ENCODE measurements at regions not wholly inside any gene's neighbourhood (a gene's known extent, or its start where the extent isn't known, plus 50 kb on each side); places are given as distances from the start of the nearest gene placed in this dataset.
"Not testable (repeated sequence)": the region's sequence is repeated elsewhere in the genome, so short reads cannot be mapped to it uniquely, and the experiment has no call there.

DNA sequence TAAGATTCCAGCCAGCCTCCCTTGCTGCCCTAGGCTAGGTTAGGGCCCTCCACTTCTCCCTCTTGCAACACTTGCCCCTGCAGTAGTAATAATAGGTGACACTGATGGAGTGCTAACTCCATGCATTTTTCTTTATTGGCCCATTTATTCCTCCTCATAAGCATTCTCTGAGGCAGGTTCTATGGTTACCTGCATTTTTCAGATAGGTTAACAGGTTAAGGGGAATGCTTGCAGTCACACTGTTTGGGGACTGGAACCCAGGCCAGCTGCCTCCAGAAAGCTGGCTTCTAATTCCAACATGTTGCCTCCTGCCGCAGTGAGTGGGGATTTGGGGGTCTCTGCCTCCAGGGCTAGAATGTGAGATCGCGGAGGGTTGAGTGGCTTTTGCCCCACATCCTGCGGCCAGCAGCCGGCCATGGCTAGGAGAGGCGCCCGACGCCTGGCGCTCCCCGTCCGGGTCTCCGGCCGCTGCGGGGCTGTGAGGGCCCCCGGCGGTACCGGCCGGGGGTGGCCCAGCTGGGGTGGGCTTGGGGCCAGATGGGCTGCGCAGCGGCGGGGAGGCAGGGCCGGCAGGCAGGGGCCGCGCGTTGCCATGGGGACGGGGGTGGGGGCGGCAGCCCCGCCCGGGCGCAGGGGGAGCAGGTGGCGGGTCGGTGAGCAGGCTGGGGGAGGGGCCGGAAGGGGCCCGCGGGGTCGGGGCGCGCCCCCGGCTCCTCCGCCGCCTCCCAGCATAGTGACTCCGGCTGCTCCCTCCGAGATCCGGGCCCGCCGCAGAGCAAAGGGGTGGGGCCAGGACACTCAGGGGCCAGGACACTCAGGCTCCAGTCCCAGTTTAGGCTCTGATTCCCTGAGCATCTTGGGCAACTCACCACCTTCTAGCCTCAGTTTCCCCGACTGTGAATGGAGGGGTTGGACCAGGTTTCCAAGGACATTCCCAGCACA lies 68.4 kb upstream of the SSBP3 start:
- peak; percentile 32 for DNase-seq (ENCODE audit: low spot score)

DNA sequence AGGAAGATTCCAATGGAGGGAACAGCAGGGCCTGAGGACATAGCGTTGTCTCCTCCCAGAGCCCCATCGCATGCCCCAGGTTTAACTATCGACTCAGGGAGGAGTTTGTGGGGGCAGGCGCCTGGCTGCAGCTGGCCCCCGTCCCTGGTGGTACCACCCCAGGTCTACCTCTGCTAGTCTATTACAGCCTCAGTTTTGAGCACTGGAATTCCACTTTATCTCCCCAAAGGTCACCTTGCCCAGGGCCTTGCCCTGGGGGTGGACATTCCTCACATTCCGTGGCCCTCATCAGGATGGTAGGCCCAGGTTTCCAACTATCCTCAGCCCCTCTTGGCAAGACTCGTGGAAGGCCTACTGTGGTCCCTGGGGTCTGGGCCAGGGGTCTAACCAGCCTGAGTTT lies 65.4 kb upstream of the SSBP3 start:
- no peak for DNase-seq (ENCODE audit: low spot score)

DNA sequence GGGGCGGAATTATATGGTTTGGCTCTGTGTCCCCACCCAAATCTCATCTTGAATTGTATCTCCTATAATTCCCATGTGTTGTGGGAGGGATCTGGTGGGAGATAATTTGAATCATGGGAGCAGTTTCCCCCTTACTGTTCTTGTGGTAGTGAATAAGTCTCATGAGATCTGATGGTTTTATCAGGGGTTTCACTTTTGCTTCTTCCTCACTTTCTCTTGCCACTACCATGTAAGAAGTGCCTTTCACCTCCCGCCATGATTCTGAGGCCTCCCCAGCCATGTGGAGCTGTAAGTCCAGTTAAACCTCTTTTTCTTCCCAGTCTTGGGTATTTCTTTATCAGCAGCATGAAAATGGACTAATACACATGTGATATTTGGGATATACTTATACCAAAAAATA lies 63.2 kb upstream of the SSBP3 start:
- not testable (repeated sequence) for DNase-seq (ENCODE audit: low spot score)

- DNase-seq (ENCODE audit: low spot score) = not testable (repeated sequence)
Measured at GRCh38 chr1:54468288-54469084, 62.3 kb upstream of the SSBP3 start.

- DNase-seq (ENCODE audit: low spot score) = no peak
Measured at GRCh38 chr1:54465351-54465811, 59.2 kb upstream of the SSBP3 start.

- no peak for DNase-seq (ENCODE audit: low spot score)
Measured at GRCh38 chr1:54464477-54465146, 58.4 kb upstream of the SSBP3 start.

- no peak for DNase-seq (ENCODE audit: low spot score)
Measured at GRCh38 chr1:54464031-54464476, 57.9 kb upstream of the SSBP3 start.

GRCh38 chr1:54463259-54464030 lies 57.3 kb upstream of the SSBP3 start:
- DNase-seq (ENCODE audit: low spot score) = no peak

GRCh38 chr1:54462597-54463258 lies 56.5 kb upstream of the SSBP3 start:
- no peak for DNase-seq (ENCODE audit: low spot score)

GRCh38 chr1:54461731-54462596 lies 55.8 kb upstream of the SSBP3 start:
- DNase-seq (ENCODE audit: low spot score) = no peak

DNA sequence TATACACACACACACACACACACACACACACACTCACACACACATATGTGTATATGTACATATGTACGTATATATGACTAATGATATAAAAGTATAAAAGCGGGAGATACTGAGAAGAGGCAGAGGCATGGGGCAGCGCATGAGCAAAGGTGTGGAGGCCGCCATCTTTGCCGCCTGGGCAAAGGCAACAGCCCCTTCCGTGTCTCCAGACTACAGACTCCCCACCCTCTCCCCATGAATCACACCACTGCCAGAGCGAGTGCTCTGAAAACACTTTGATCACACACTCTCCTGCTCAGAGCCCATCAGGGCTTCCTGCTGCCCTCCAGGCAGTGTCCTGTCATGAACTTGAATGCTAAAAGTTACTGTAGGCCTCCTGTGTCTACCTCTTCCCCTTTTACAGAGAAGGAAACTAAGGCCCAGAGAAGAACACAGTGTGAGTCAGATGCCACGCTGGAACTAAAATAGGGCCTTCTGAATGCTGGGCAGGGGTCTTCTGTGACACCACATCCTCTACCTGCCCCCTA lies 54.7 kb upstream of the SSBP3 start:
- no peak for DNase-seq (ENCODE audit: low spot score)

DNA sequence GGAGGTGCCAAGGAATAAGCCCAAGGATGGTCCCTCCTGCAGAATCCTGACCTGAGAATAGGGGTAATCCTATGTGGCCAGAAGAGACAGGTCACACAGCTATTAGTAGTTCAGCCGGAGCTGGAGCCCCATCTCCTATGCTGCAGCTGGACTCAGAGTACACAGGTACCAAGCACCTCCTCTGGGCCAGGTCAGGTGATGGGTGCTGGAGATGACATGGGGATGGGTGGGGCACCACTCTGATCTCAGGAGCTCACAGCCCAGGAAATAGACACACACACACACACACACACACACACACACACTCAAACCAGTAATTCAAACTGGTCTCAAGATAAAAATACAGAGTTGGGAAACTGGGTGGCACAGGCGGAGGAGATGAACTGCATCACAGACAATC lies 54.2 kb upstream of the SSBP3 start:
- peak; percentile 67 for DNase-seq (ENCODE audit: low spot score)

DNA sequence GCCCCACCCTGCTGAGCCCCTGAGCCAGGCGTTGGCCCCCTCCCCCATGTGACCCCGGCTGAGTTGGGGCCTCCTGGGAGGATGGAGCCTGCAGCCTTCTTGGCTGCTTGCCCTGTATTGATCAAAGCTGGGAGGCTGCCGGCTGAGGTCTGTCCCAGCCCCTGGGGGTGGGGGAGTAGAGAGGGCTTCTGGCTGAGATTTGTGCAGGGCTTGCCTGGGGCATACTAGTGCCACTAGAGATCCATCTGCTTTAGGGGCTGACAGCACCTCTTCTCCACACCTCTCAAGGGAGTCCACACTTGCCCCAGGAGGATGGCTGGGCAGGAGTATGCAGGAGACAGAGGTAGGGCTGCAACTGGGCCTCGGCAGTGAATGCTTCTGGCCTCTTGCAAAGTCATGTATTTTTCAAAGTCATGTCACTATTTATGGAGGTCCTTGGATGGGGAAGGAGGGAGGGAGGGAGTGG lies 53.6 kb upstream of the SSBP3 start:
- DNase-seq (ENCODE audit: low spot score) = no peak

- no peak for DNase-seq (ENCODE audit: low spot score)
Measured at GRCh38 chr1:54459140-54459539, 52.9 kb upstream of the SSBP3 start.

- no peak for DNase-seq (ENCODE audit: low spot score)
Measured at GRCh38 chr1:54456921-54457529, 50.8 kb upstream of the SSBP3 start.

DNA sequence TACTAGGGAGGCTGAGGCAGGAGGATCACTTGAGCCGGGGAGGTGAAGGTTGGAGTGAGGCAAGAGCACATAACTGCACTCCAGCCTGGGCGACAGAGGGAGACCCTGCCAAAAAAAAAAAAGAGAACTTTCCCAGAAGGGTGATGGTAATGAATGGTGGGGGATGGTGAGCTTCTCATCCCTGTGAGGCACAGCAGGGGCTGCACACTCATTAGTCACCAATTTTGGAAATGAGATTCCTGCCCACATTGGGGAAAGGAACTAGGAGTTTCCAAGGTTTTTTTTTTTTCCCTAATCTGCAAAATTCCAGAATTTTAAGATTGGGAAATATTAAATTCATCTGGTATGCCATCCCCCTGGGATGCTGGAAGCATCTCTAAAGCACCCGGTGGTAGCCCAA lies 50.2 kb upstream of the SSBP3 start:
- no peak for DNase-seq (ENCODE audit: low spot score)

Data from CD4-positive, alpha-beta T cell treated with Interleukin-2 at 100 ng/mL for 4 hours (primary cell).